HG03342 (cell line): ENCODE measurements at regions not wholly inside any gene's neighbourhood (a gene's known extent, or its start where the extent isn't known, plus 50 kb on each side); places are given as distances from the start of the nearest gene placed in this dataset.

Experiments used
- ATAC-seq: cut with Tn5 transposase; IDR thresholded peaks from one replicate; pipeline ENCODE4 v1.9.1; 2021; ENCODE audit warnings: mild to moderate bottlenecking, moderate library complexity; ENCODE audit not compliant: unreplicated experiment

DNA sequence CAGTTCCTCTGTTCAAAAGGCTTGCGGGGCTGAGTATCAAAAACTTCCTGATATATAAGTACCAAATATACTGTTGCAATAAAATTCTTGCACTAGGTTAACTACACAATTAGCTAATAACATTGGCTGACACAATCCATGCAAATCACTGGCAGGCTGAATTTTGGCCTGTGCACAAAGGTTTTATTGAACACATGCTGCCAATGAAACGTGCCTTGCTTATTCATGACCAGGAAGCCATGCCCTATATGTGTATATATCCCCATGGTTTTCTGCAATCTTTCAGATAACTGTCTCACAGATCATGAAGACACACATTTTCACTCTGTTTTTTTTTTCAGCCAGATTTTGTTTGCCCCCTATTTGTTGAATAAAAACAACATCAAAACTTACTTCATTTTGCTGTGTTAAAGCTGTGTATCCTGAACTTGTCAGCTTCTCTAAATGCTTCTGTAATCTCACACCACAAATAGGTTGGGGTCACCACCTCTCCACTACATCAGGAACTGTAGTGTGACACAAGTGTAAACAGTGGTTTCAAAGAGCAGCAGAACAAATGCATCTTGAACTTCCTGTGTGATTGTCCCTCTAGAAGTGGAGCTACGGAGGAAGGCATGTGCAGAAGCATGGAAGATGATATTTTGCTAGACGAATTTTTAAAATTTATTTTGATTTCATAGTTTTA lies 920.7 kb upstream of the NR2F2 start:
- no peak for ATAC-seq

DNA sequence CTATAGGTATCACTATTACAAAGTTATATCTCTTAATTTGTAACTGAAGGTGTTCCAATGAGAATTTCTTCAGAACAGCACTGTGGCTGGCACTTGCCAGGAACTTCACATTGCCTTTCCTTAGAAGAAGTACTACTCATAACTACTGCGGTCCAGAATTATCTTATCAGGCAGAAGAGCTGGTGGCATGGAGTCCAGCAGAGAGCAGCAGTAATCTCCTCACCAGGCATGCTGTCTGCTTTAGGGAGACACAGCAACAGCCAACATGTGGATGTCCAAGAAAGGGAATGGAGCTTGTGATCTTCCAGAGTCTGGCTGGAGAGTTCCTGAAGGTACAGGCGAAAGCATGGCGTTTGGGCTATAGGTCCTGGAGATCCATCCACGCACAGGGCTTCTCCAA lies 919.7 kb upstream of the NR2F2 start:
- ATAC-seq: no peak

DNA sequence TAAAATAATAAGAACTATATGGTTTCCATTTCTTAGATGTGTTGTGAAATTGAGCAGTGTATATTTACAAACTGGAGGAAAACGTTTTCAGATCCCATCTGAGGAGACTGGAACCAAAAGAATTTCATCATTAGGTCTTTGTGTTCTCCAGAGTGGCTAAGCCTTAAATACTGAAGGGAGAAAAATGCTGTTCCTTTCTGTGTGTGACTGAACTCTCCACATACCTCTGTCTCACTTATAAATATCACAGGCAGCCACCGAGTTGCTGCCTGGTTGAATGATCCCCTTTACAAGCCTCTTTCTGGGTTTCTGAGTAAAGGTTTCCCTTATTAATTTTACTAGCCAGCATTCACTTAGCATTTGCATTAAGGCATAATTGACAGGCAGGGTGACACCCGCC lies 913.9 kb upstream of the NR2F2 start:
- no peak for ATAC-seq

DNA sequence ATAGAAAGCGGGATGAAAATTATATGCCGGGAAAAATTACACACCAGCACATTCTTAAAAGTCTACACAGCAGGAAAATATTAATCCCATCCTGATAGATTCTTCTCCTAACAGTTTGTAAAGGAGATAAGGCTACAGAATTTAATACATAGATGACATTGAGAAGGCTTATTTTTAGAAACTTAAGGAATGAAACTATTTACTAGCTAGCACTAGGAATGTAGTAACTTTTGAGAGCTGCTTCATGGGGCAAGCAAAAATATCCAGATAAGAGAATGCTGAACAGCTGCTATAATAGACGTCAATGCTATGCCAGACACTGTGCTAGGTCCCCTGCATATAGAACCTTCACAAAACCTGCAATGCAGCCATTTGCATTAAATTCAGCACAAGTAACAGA lies 912.7 kb upstream of the NR2F2 start:
- ATAC-seq: no peak

DNA sequence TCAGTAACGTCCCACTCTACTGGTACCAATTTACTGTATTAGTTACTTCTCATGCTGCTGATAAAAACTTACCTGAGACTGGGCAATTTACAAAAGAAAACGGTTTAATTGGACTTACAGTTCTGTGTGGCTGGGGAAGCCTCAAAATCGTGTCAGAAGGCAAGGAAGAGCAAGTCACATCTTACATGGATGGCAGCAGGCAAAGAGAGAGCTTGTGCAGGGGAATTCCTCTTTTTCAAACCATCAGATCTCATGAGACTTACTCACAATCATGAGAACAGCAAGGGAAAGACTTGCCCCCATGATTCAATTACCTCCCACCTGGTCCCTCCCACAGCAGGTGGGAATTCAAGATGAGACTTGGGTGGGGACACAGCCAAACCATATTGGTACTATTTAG lies 908.2 kb upstream of the NR2F2 start:
- no peak for ATAC-seq

DNA sequence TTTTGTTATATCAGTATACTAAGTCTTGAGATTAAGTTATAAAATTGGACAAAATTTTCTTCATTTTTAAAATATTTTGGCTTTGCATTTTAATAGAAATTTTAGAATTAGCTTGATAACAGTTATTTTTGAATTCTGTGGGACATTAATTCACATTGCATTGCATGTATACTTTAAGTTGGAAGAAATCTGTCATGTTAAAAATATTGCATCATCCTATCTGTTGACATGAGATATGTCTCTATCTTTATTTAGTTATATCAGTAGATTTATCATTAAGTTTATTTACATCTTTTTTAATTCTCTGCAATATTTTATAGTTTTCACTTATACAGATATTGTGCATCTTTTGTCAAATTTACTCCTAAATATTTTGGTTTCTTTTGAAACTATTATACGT lies 904.6 kb upstream of the NR2F2 start:
- no peak for ATAC-seq

DNA sequence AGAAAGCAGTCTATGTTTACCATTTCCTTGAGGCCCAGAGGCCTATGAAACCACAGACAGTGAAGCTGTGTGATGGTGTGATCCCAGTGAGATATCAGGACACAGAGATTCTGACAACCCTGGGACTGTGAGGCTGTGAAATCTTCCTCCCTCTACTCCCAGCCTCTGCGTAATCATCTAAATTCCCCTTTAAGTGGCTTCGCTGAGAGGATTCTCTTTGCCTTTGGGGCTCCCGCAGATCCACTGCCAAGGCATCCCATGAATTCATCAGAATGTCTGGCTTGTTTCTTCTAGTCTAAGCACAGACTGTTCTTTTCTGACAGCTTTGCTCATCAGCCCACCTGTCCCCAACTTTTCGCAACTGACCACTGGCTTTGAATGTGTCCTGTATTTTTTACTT lies 901.2 kb upstream of the NR2F2 start:
- ATAC-seq: no peak

DNA sequence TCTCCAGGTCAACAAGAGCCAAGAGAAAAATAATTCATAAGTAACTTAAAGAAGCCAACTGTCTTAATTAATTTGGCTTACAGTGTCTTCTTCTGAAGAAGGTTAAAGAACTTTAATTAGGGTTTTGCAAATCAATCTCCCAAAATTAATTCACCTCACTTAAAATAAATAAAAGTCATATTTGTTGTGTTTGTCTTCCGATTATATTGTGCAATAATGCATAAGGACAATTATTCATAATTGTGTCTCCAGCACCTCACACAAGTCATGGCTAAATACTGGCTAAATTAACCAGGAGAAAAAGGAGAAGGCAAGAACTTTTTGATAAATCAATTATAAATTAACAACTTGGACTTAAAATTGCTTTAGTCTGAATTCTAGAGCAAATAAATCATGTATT lies 899.0 kb upstream of the NR2F2 start:
- ATAC-seq: no peak

DNA sequence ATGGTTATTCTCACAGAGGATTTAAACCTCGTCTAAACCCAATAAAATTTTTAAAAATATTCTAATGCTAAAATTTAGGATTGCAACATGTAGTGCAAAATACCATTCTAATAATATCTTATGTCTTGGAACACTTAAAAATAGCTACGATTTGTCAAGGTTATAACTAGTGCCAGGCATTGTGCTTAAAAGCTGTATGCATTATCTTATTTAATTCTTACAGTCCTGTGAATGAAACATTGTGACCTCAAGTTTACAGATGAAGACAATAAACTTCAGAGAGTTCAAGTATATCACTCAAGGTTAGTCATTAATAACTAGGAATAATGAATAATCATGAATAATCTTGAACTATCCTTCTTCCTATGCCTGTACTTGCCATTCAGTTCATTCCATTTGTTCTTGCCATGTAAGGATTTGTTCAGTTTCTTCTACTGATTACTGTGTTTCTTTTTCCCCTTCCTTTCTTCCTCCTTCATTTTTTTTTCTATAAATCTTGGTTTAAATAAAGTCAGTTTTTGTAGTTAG lies 897.6 kb upstream of the NR2F2 start:
- no peak for ATAC-seq

DNA sequence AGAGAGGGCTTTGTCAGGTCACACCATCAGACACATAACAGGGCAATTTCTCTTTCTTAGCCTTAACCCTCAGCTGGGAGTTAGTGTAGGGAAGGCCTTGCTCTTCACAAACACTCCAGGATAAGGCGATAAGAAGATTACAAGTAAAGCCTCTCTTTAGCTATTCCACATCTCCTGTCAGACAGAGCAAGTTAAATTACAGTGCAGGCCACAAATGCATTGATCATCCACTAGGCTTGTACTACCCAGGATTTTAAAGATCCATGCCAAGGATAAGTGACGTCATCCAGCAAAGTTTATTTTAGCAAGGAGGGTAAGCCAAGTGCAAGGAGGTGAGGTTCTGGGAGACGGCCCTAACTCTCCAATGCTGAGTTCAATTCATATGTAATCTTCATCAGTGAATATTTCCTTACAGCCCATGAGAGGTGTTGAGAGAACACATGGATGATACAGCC lies 890.6 kb upstream of the NR2F2 start:
- no peak for ATAC-seq

DNA sequence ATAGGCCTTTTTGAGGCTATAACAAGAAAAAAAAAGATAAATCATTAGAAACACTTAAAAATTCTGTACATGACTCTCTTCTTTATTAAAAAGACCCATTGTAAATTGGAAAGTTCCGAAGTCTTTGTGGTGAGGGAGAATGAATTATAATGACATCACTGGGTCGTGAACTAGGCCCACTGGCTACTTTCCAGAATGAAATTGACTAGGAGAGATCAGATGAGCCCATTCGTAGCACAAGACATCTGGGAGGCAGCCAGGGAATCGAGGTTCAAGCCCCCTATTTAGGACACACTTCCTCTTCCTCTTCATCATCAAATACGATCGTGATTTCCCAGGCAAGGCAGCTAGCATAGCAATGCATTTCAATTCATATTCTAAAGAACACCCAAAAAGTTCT lies 889.8 kb upstream of the NR2F2 start:
- no peak for ATAC-seq

DNA sequence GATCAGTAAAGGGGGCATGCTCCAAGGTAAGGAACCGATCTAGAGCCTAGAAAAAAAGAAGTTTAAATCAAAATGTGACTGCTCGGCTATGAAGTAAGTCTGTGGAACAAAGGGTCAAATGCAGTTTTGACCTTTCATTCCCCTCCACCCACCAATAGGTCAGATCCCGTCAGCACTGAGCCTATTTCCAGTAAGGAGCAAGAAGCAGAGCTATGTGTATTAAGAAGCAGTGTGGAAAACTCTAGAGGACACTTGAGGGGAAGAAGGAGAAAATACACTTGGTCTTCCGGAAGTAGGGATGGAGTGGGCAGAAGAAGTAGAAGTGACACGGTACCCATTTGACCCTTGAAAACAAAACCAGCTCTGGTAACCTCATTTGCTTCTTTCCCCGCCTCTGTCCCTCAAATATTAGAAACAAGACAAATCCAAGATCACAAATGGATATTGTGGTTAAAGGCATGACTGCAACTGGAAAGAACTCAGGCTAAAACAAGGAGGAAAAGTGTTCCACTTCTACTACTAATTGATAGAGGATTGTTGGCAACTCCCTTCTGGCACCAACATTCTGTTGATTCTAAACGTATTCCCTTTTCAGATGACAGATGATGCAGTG lies 888.3 kb upstream of the NR2F2 start:
- no peak for ATAC-seq

DNA sequence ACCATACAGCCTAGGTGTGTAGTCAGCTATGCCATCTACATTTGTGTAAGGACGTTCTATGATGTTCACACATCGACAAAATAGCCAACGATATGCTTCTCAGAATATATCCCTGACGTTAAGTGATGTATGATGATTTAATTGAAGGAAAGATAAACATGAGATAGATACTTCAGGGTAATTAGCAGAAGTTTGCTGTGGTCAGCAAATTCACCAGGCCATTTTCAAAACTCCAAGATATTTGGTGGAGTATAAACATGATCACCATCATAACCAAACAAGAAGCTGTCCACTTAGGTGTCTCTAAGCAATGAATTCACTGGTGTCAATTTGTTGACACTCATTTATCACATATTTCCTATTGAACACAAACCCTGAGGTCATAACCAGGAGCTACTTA lies 885.6 kb upstream of the NR2F2 start:
- no peak for ATAC-seq

DNA sequence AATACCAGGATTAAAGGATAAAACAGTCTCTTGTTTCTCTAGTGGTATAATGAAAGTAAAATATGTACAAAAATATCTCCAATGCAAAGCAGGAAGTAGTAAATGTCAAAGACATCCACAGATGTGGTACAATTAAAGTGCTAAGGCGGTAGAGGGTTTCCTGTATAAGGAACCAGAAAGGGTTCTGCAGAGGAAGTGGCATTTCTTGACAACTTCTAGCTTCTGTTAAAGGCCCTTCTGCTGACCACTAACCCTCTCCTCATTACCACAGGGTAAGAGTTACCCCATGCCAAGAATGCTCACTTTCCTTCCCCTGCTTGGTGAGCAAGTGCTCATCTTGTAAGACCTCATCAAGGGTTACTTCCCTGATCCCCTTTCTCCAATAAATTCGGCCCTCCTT lies 883.6 kb upstream of the NR2F2 start:
- no peak for ATAC-seq

DNA sequence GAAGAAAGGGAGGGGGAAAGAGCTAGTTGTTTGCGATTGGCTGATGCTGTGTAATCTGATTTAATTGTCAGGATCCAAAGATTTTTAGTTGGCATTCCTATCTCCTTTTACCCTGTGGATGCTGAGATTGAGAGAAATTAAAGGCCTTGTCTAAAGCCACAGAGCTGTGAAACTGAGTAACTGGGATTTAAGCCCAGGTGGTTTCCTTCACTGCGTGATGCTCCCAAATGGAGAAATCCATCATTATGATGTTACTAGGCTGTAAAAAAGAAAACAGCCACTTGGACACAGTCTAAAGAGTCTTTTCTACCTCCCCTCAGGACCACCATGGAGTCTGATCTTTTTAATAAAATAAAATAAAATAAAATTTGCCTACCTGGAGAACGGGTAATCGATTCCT lies 883.0 kb upstream of the NR2F2 start:
- no peak for ATAC-seq

DNA sequence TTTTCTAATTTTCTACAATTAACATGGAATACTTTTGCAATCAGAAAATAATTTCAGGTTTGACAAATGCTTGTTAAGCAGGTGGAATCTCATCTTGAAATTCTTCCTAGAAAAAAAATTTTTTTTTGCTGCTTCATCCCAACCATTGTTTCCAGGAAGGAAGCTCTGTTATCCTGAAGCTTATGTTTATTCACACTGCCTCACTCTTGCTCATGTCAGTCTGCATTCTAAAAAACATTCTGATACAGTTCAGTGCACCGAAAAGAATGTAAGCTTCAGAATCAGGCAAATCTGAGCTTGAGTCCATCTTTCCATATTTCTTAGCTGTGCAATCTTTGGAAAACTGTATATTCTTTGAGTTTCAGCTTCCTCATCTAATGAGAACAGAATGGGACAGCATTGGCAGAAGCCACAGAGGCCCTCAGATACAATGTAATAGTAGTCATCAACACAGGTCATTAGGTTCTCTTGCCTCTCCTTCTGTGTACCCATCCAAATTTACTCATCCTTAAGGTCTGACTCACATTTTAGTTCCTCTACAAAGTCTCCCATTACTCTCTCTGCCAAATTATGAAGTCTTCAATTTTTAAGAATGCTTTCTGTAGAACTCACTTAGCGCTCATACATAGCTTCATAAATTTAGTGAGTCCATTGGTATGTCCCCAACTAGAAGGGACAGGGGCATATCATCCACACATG lies 881.8 kb upstream of the NR2F2 start:
- ATAC-seq: no peak

DNA sequence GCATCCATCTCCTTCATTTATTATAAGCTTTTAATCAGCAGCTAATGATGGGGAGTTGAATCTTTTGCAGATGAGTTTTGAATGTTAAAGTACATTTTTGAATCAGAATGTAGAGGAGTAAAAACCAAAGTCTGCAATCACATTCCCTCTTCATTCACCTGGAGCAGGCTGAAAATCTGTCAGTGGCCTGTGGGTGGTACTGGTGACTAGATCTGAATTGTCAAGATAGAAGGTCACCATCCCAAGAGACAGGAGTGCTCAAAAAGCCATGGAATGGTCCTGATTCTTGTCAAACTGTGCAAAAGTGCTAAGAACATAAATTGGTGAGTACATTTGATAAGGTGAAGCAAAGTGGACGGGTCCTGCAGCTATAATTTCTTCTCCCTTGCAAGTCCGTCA lies 881.3 kb upstream of the NR2F2 start:
- no peak for ATAC-seq

DNA sequence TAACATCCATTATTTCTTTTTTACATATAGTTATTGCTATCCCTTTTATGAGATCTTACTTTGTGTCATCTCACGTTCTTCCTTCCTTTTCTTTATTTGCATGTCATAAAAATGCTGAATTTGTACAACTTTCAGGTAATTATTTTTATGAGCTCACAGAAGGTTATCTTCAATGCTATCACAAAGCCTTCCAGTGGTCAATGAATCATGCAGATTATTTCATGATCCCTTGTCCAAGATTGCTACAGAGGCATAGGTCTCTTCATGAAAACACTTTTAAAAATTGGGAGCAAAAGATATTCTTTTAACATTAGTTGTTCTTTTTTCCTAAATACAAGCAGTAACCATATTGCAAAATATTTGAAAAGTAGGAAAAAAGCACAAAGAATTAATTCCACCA lies 880.1 kb upstream of the NR2F2 start:
- no peak for ATAC-seq

DNA sequence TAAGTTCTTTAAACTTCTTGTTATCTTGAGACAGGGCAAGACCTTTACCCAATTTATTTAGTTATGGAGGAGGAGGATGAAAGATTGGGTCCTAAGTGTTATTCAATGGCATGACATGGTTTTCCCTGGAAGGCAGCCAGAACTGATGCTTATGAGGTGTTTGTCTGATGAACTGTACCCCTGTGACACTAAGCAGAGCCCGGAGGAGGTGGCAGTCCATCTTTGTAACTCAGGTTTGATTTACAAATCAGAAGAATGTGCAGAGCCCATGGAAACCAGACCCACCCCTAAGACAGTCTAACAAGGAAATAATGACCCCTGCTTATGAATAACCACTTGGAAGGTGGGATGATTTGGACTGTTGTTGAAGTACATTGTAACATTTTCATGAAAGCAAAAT lies 878.6 kb upstream of the NR2F2 start:
- ATAC-seq: no peak

DNA sequence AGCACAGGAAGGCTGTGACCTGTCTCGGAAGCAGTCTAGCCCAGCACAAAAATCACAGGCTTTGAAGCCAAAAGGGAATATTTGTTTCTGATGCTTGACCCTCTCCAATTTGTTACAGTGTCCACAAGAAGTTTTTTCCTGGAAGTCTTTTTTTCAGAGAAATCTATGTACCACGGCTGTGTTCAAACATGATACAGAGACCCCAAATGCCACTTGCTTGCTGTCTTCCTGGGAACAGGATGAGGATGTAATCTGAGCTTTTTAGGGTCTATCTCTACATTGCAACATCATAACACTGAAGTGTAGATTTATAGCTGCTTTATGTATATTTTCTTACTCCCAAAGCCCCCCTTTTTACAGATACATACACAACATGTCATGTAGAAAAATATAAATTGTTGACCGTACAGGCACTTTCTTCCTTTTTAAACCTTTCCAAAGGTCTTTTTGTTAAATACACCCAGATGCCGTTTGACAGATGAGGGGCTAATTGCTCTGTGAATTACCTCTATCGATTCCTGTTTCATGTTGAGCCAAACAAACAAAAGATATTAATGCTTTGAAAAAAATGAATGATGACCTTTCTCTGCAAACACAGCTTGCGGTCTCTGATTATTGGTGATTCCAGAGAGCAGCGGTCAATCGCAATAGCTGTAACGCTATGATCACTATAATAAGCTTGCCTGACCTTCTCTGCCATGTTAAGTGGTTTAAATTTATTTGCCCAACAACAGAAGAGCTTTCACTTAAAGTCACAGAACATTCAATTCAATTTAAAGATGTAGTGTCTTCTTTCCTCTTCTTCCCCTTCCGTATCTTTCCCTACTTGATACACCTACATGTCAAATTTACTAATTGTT lies 875.9 kb upstream of the NR2F2 start:
- ATAC-seq: no peak

DNA sequence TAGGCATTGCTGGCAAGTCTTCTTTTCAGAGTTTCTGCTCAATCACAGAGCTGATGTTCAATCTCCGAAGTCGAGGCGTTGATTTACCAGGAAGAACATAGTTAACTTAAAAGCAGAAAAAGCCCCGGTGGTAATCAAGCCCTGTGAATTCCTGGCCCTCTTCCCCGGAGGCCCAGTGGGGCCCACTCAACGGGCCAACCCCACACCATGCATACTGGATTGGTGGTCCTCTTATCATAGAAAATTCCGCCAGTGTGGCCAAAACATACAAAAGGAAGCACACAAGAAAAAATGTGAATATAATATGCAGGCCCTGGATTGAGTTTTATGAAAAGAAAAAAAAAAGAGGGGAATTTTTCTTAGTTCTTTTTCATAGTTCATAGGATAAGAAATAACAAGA lies 873.0 kb upstream of the NR2F2 start:
- ATAC-seq: no peak
